Liver (tissue), 3 donors: ENCODE measurements at regions not wholly inside any gene's neighbourhood (a gene's known extent, or its start where the extent isn't known, plus 50 kb on each side); places are given as distances from the start of the nearest gene placed in this dataset.

ENCODE experiments used
- TAF1 ChIP-seq: conservative IDR thresholded peaks from 2 replicates; pipeline ENCODE4 v1.6.1; 2016; ENCODE audit warnings: antibody characterized with exemption, mild to moderate bottlenecking
- YY1 ChIP-seq: IDR thresholded peaks from 2 replicates; pipeline ENCODE4 v1.6.1; 2016; ENCODE audit warnings: antibody characterized with exemption, mild to moderate bottlenecking
- TF ChIP-seq, protein P1 (sequence below): fragments of 150-350 bp; IDR thresholded peaks from 2 replicates; pipeline ENCODE4 v1.5.1; 2017; ENCODE audit warnings: improper control_type of control experiment, low read depth, low read length; ENCODE audit not compliant: missing input control
- TF ChIP-seq, protein P2 (sequence below): IDR thresholded peaks from 2 replicates; pipeline ENCODE4 v1.6.1; 2016; ENCODE audit warnings: antibody characterized with exemption
- donor health status: healthy.
- donor health status: healthy.

DNA sequence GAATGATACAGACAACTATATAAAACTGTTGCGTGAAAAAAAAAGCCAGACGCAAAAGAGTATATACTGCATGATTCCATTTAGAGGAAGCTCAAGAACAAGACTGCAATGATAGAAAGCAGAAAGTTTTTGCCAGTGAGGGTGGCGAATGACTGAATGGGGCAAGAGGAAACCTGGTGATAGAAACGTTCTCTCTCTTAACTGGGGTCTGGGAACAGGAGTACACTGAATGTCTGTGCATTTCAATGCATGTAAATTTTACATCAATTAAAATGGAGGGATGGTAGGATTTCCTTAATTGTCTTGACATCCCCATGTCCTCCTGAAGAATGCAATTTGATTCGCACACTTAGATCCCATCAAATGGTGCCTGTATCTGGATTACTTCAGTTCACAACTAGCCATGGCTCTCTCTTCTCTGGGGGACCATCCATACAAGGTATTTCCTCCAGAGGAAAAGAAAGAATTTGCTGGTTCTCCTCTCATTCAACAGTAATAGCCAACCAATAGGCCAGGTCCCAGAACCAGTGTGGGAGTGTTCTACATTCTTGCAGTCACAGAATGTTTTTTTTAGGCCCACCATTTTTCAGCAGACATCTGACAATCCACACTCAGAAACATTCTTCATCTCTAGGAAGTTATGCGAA is 221.0 kb upstream of the KLF14 start:
- TF ChIP-seq, protein P1, sequence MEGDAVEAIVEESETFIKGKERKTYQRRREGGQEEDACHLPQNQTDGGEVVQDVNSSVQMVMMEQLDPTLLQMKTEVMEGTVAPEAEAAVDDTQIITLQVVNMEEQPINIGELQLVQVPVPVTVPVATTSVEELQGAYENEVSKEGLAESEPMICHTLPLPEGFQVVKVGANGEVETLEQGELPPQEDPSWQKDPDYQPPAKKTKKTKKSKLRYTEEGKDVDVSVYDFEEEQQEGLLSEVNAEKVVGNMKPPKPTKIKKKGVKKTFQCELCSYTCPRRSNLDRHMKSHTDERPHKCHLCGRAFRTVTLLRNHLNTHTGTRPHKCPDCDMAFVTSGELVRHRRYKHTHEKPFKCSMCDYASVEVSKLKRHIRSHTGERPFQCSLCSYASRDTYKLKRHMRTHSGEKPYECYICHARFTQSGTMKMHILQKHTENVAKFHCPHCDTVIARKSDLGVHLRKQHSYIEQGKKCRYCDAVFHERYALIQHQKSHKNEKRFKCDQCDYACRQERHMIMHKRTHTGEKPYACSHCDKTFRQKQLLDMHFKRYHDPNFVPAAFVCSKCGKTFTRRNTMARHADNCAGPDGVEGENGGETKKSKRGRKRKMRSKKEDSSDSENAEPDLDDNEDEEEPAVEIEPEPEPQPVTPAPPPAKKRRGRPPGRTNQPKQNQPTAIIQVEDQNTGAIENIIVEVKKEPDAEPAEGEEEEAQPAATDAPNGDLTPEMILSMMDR, result no peak
- TF ChIP-seq, protein P2, sequence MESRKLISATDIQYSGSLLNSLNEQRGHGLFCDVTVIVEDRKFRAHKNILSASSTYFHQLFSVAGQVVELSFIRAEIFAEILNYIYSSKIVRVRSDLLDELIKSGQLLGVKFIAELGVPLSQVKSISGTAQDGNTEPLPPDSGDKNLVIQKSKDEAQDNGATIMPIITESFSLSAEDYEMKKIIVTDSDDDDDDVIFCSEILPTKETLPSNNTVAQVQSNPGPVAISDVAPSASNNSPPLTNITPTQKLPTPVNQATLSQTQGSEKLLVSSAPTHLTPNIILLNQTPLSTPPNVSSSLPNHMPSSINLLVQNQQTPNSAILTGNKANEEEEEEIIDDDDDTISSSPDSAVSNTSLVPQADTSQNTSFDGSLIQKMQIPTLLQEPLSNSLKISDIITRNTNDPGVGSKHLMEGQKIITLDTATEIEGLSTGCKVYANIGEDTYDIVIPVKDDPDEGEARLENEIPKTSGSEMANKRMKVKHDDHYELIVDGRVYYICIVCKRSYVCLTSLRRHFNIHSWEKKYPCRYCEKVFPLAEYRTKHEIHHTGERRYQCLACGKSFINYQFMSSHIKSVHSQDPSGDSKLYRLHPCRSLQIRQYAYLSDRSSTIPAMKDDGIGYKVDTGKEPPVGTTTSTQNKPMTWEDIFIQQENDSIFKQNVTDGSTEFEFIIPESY, result no peak
- TF ChIP-seq TAF1 (no peak), YY1 (no peak)
